Keratinocyte (primary cell): ENCODE measurements at regions not wholly inside any gene's neighbourhood (a gene's known extent, or its start where the extent isn't known, plus 50 kb on each side); places are given as distances from the start of the nearest gene placed in this dataset.

ENCODE experiments used
- DNase-seq: peaks from one replicate; pipeline ENCODE4 v3.0.0-alpha.2; 2011; ENCODE audit warnings: low read depth, missing footprints, low spot score
- FAIRE-seq: peaks from 2 replicates; lab custom pipeline; 2011; peaks lifted over from hg19 to GRCh38; lab: Jason Lieb, UNC
- H2AFZ ChIP-seq: 2 replicates; pipeline ENCODE4 v1.6.0; 2012; ENCODE audit warnings: low read length, control low read depth, inconsistent platforms; ENCODE audit not compliant: control insufficient read depth
- H3K27ac ChIP-seq: 2 replicates; pipeline ENCODE4 v1.5.1; 2011; ENCODE audit warnings: low read length; ENCODE audit not compliant: control insufficient read depth, insufficient read depth
- H3K27me3 ChIP-seq: 3 replicates; pipeline ENCODE4 v1.6.0; 2011; ENCODE audit warnings: low read length; ENCODE audit not compliant: control insufficient read depth, insufficient read depth; ENCODE audit errors: extremely low read depth
- H3K36me3 ChIP-seq, 2 experiments: 2 replicates in 1 of 2; 3 replicates in 1 of 2; pipeline ENCODE4 v1.5.1; 2011; ENCODE audit warnings: low read length in 2 of 2, mild to moderate bottlenecking in 1 of 2; ENCODE audit not compliant: control insufficient read depth in 2 of 2, insufficient read depth in 2 of 2; ENCODE audit errors: extremely low read depth in 1 of 2
- H3K4me1 ChIP-seq: 3 replicates; pipeline ENCODE4 v1.5.1; 2011; ENCODE audit warnings: low read length; ENCODE audit not compliant: control insufficient read depth, insufficient read depth; ENCODE audit errors: extremely low read depth
- H3K4me2 ChIP-seq: 3 replicates; pipeline ENCODE4 v1.6.0; 2011; ENCODE audit warnings: low read depth, low read length; ENCODE audit not compliant: control insufficient read depth, insufficient read depth; ENCODE audit errors: extremely low read depth
- H3K4me3 ChIP-seq, 3 experiments: fragments of 200-600 bp in 1 of 3; sonication (generic) in 1 of 3; 2 replicates in 2 of 3; 3 replicates in 1 of 3; pipeline ENCODE4 v1.5.1; 2011 to 2016; ENCODE audit warnings: low read length in 3 of 3, mild to moderate bottlenecking in 3 of 3, control low read depth in 2 of 3, inconsistent platforms in 1 of 3, low read depth in 1 of 3, mixed read lengths in 1 of 3, mixed run types in 1 of 3, moderate library complexity in 1 of 3; ENCODE audit not compliant: control insufficient read depth in 2 of 3, insufficient read depth in 2 of 3; ENCODE audit errors: extremely low read depth in 1 of 3
- H3K79me2 ChIP-seq: 2 replicates; pipeline ENCODE4 v1.6.0; 2012; ENCODE audit warnings: low read length; ENCODE audit not compliant: control insufficient read depth, insufficient read depth
- H3K9ac ChIP-seq: 3 replicates; pipeline ENCODE4 v1.6.0; 2011; ENCODE audit warnings: low read length; ENCODE audit not compliant: control insufficient read depth, insufficient read depth; ENCODE audit errors: extremely low read depth
- H3K9me1 ChIP-seq: 3 replicates; pipeline ENCODE4 v1.6.0; 2011; ENCODE audit warnings: low read length; ENCODE audit not compliant: control insufficient read depth, insufficient read depth; ENCODE audit errors: extremely low read depth
- H3K9me3 ChIP-seq: 2 replicates; pipeline ENCODE4 v1.5.1; 2012; ENCODE audit warnings: low read depth, low read length; ENCODE audit not compliant: control insufficient read depth
- H4K20me1 ChIP-seq: 3 replicates; pipeline ENCODE4 v1.6.0; 2011; ENCODE audit warnings: low read length; ENCODE audit not compliant: control insufficient read depth, insufficient read depth; ENCODE audit errors: extremely low read depth
- CTCF ChIP-seq, 3 experiments: IDR thresholded peaks in 1 of 3; conservative IDR thresholded peaks in 1 of 3; optimal IDR thresholded peaks in 1 of 3; 2 replicates in 2 of 3; 3 replicates in 1 of 3; pipeline versions ENCODE3 to v1.5.1; 2011; ENCODE audit warnings: low read length in 3 of 3, mild to moderate bottlenecking in 3 of 3, moderate library complexity in 2 of 3, control low read depth in 1 of 3, inconsistent platforms in 1 of 3; ENCODE audit not compliant: insufficient read depth in 2 of 3; ENCODE audit errors: extremely low read depth in 1 of 3
- EZH2 ChIP-seq: IDR thresholded peaks from one replicate; pipeline ENCODE4 v1.6.1; 2012; ENCODE audit warnings: inconsistent platforms, mild to moderate bottlenecking, low read length, moderate library complexity
- dilution Hi-C: fragments of 300-500 bp; cut with MboI; formaldehyde crosslinking; loops from one replicate; pipeline ENCODE4 v1.7.0; 2020; ENCODE audit warnings: low sequenced_read_pairs; ENCODE audit not compliant: extremely low pct_ligation_motif_present

GRCh38 chr2:200226451-200227426 is 79.8 kb upstream of the SPATS2L start:
- TF ChIP-seq CTCF (optimal IDR thresholded peaks at IDR 0.05 in 1 of 3, IDR thresholded peaks at IDR 0.05 in 1 of 3, conservative IDR thresholded peaks at IDR 0.05 in 1 of 3; ENCODE audit: extremely low read depth in 1 of 3, insufficient read depth in 2 of 3, low read length in 3 of 3) (no peak), EZH2 (no peak)
- DNase-seq = no peak
- no peak for FAIRE-seq
- H3K4me3 ChIP-seq = no peak overlapping the region
- no peaks in the 10 kb centered on the region for H3K79me2 ChIP-seq
- dilution Hi-C loops = no loop called here
- H4K20me1 ChIP-seq = no peaks in the 10 kb centered on the region
- H2AFZ ChIP-seq = no peak overlapping the region
- no peak overlapping the region for H3K27ac ChIP-seq
- H3K9me3 ChIP-seq = no peaks in the 10 kb centered on the region
- no peaks in the 10 kb centered on the region for H3K9me1 ChIP-seq
- no peak overlapping the region for H3K4me2 ChIP-seq
- H3K27me3 ChIP-seq = no peaks in the 10 kb centered on the region
- H3K9ac ChIP-seq = no peak overlapping the region
- H3K36me3 ChIP-seq = no peaks in the 10 kb centered on the region
- no peaks in the 10 kb centered on the region for H3K4me1 ChIP-seq

- Histone ChIP-seq H2AFZ (no peak overlapping the region), H3K27me3 (no peaks in the 10 kb centered on the region), H4K20me1 (no peaks in the 10 kb centered on the region), H3K9ac (no peak overlapping the region), H3K36me3 (no peaks in the 10 kb centered on the region), H3K4me1 (no peaks in the 10 kb centered on the region), H3K4me2 (no peak overlapping the region), H3K4me3 (no peak overlapping the region), H3K9me1 (no peaks in the 10 kb centered on the region), H3K79me2 (no peaks in the 10 kb centered on the region), H3K9me3 (no peaks in the 10 kb centered on the region), H3K27ac (no peak overlapping the region)
- TF ChIP-seq CTCF (optimal IDR thresholded peaks at IDR 0.05 in 1 of 3, IDR thresholded peaks at IDR 0.05 in 1 of 3, conservative IDR thresholded peaks at IDR 0.05 in 1 of 3; ENCODE audit: extremely low read depth in 1 of 3, insufficient read depth in 2 of 3, low read length in 3 of 3) = no peak
- no peak for TF ChIP-seq EZH2
- FAIRE-seq = no peak
- DNase-seq = no peak
- dilution Hi-C loops = no loop called here
Measured at GRCh38 chr2:200230716-200231115, 75.8 kb upstream of the SPATS2L start.
